IMR-90 (cell line): ENCODE measurements at regions not wholly inside any gene's neighbourhood (a gene's known extent, or its start where the extent isn't known, plus 50 kb on each side); places are given as distances from the start of the nearest gene placed in this dataset.

Experiments
- ATAC-seq: fragments of 200-7000 bp; cut with Tn5 transposase; 2 replicates; pipeline ENCODE4 v1.9.1; 2020; ENCODE audit warnings: low read depth, mild to moderate bottlenecking, moderate library complexity
- BruUV-seq: library from RNA; stranded (reverse); fragments of 400-500 nt; replicated peaks from 2 replicates; lab custom pipeline; 2021; lab: Mats Ljungman, UMichigan
- CTCF ChIA-PET: fragments of 300-600 bp; formaldehyde crosslinking; extraction: SDS; loops from one replicate; lab custom pipeline; 2021; ENCODE audit warnings: antibody characterized with exemption; lab: Yijun Ruan, JAX
- POLR2A ChIA-PET: fragments of 300-600 bp; sonication (Branson Sonifier 250); formaldehyde crosslinking; loops from one replicate; lab custom pipeline; 2022; ENCODE audit warnings: antibody characterized with exemption; ENCODE audit not compliant: unreplicated experiment; lab: Charles Lee
- DNase-seq: peaks from one replicate; pipeline ENCODE4 v3.0.0; 2013
- H2AFZ ChIP-seq: replicated peaks from 2 replicates; pipeline ENCODE3; 2013; ENCODE audit warnings: low read length, mild to moderate bottlenecking; ENCODE audit not compliant: poor library complexity
- H2AK5ac ChIP-seq: 2 replicates; pipeline ENCODE4 v1.6.1; 2013; ENCODE audit warnings: low read depth, low read length, inconsistent platforms
- H2AK9ac ChIP-seq: replicated peaks from 2 replicates; pipeline ENCODE3; 2013; ENCODE audit warnings: mild to moderate bottlenecking, low read depth, low read length, moderate library complexity; ENCODE audit not compliant: poor library complexity
- H2BK120ac ChIP-seq: 2 replicates; pipeline ENCODE4 v1.6.1; 2013; ENCODE audit warnings: low read depth, low read length, inconsistent platforms
- H2BK15ac ChIP-seq: 3 replicates; pipeline ENCODE4 v1.6.1; 2013; ENCODE audit warnings: low read depth, low read length, inconsistent platforms
- H2BK20ac ChIP-seq: 2 replicates; pipeline ENCODE4 v1.6.1; 2013; ENCODE audit warnings: low read depth, mild to moderate bottlenecking, inconsistent platforms, low read length, moderate library complexity
- H2BK5ac ChIP-seq: 2 replicates; pipeline ENCODE4 v1.6.1; 2013; ENCODE audit warnings: mild to moderate bottlenecking, low read depth, low read length, inconsistent platforms; ENCODE audit not compliant: poor library complexity, severe bottlenecking
- H3K14ac ChIP-seq: replicated peaks from 2 replicates; pipeline ENCODE4 v1.6.1; 2013; ENCODE audit warnings: low read depth, low read length, inconsistent platforms
- H3K18ac ChIP-seq: 2 replicates; pipeline ENCODE4 v1.6.1; 2013; ENCODE audit warnings: low read depth, low read length, control low read depth
- H3K23ac ChIP-seq: 2 replicates; pipeline ENCODE4 v1.6.1; 2013; ENCODE audit warnings: low read depth, low read length, inconsistent platforms
- H3K27ac ChIP-seq: 2 replicates; pipeline ENCODE4 v1.5.1; 2013; ENCODE audit warnings: mild to moderate bottlenecking, control low read depth, low read length; ENCODE audit not compliant: insufficient read depth
- H3K27me3 ChIP-seq: 2 replicates; pipeline ENCODE4 v1.6.1; 2013; ENCODE audit warnings: low read length; ENCODE audit not compliant: control insufficient read depth, insufficient read depth
- H3K36me3 ChIP-seq: 2 replicates; pipeline ENCODE4 v1.6.1; 2013; ENCODE audit warnings: low read length, mixed read lengths; ENCODE audit not compliant: control insufficient read depth, insufficient read depth
- H3K4ac ChIP-seq: 2 replicates; pipeline ENCODE4 v1.6.1; 2013; ENCODE audit warnings: low read depth, low read length, inconsistent platforms
- H3K4me1 ChIP-seq: 2 replicates; pipeline ENCODE4 v1.6.1; 2013; ENCODE audit warnings: low read length, mixed read lengths; ENCODE audit not compliant: control insufficient read depth, insufficient read depth
- H3K4me2 ChIP-seq: 2 replicates; pipeline ENCODE4 v1.6.1; 2013; ENCODE audit warnings: low read depth, mild to moderate bottlenecking, control low read depth, low read length, moderate library complexity
- H3K4me3 ChIP-seq: 2 replicates; pipeline ENCODE4 v1.5.1; 2013; ENCODE audit warnings: low read depth, mild to moderate bottlenecking, control low read depth, low read length, moderate library complexity; ENCODE audit not compliant: insufficient read depth
- H3K56ac ChIP-seq: 2 replicates; pipeline ENCODE4 v1.6.1; 2013; ENCODE audit warnings: low read length, inconsistent platforms; ENCODE audit not compliant: insufficient read depth; ENCODE audit errors: extremely low read depth
- H3K79me1 ChIP-seq, 2 experiments: 2 replicates each; pipeline ENCODE4 v1.6.1; 2013; ENCODE audit warnings: low read length in 2 of 2, inconsistent platforms in 1 of 2, low read depth in 1 of 2
- H3K9ac ChIP-seq: 2 replicates; pipeline ENCODE4 v1.6.1; 2013; ENCODE audit warnings: low read depth, low read length, control low read depth
- H3K9me1 ChIP-seq: 2 replicates; pipeline ENCODE4 v1.6.1; 2013; ENCODE audit warnings: low read length, inconsistent platforms; ENCODE audit not compliant: insufficient read depth
- H3K9me3 ChIP-seq: 2 replicates; pipeline ENCODE4 v1.6.1; 2013; ENCODE audit warnings: low read length; ENCODE audit not compliant: control insufficient read depth, insufficient read depth
- H4K20me1 ChIP-seq: 2 replicates; pipeline ENCODE4 v1.6.1; 2013; ENCODE audit warnings: low read length, inconsistent platforms; ENCODE audit not compliant: insufficient read depth
- H4K5ac ChIP-seq: 2 replicates; pipeline ENCODE4 v1.6.1; 2013; ENCODE audit warnings: mild to moderate bottlenecking, low read depth, low read length, control low read depth
- H4K8ac ChIP-seq, 2 experiments: 2 replicates each; pipeline ENCODE4 v1.6.1; 2013; ENCODE audit warnings: low read depth in 2 of 2, low read length in 2 of 2, control low read depth in 1 of 2, inconsistent platforms in 1 of 2
- H4K91ac ChIP-seq: 2 replicates; pipeline ENCODE4 v1.6.1; 2013; ENCODE audit warnings: low read depth, low read length, inconsistent platforms; ENCODE audit not compliant: insufficient read depth
- POLR2A ChIP-seq: IDR thresholded peaks from 2 replicates; pipeline ENCODE4 v1.6.1; 2012; ENCODE audit warnings: mild to moderate bottlenecking, low read depth, low read length
- WGBS, 2 experiments: methylation state at CpG; one replicate each; pipeline versions ENCODE4 v1.1.5 to v1.1.7; 2013; ENCODE audit warnings: missing lambda C conversion rate in 2 of 2; ENCODE audit not compliant: insufficient read length in 1 of 2; ENCODE audit errors: extremely low coverage in 2 of 2; 5-methylcytosine and 5-hydroxymethylcytosine counted together
- dilution Hi-C: fragments of 300-500 bp; cut with HindIII; formaldehyde crosslinking; loops from one replicate; pipeline ENCODE4 v1.14.3; 2018; ENCODE audit warnings: low sequenced_read_pairs; ENCODE audit not compliant: unreplicated experiment
- in situ Hi-C: fragments of 300-500 bp; cut with MboI; formaldehyde crosslinking; loops from 3 replicates; pipeline ENCODE4 v1.14.3; 2019; ENCODE audit warnings: low sequenced_read_pairs, inconsistent platforms, mixed read lengths
- intact Hi-C: fragments of 100-400 bp; cut with micrococcal nuclease; formaldehyde crosslinking; loops from 2 replicates; pipeline ENCODE4 v1.10.0; 2022

GRCh38 chr5:126677121-126677520 lies 76.4 kb downstream of the PHAX start:
- intact Hi-C loops (loop anchor here (2.0 kb wide), 1 partner anchor 132 kb away; no protein-coding TSS in a partner anchor), dilution Hi-C loops (no loop called here)

More at GRCh38 chr5:126677121-126677520, 76.4 kb downstream of the PHAX start:
- ChIA-PET CTCF (interaction anchor here (0.6 to 2.2 kb wide), 4 partner anchors 25 to 125 kb away, joined by 3 to 6 read pairs (median 3); no protein-coding TSS in a partner anchor), POLR2A (no interaction called here)
- Histone ChIP-seq H2BK5ac (no peak overlapping the region), H4K5ac (no peak overlapping the region), H3K9me1 (no peaks in the 10 kb centered on the region), H2AFZ (no peak overlapping the region), H3K56ac (no peak overlapping the region), H3K23ac (no peak overlapping the region), H4K91ac (no peak overlapping the region), H3K4me1 (no peaks in the 10 kb centered on the region), H3K9me3 (no peaks in the 10 kb centered on the region), H3K36me3 (no peaks in the 10 kb centered on the region), H3K9ac (no peak overlapping the region), H4K8ac (no peak overlapping the region), H2BK15ac (no peak overlapping the region), H3K27me3 (no peaks in the 10 kb centered on the region; the same call in 1 of the 2 replicates), H2BK20ac (no peak overlapping the region), H3K79me1 (no peaks in the 10 kb centered on the region), H3K14ac (no peak overlapping the region), H3K4me2 (no peak overlapping the region), H4K20me1 (no peaks in the 10 kb centered on the region), H3K27ac (no peak overlapping the region), H3K4me3 (no peak overlapping the region), H2AK5ac (no peak overlapping the region), H3K18ac (no peak overlapping the region), H2BK120ac (no peak overlapping the region), H2AK9ac (no peak overlapping the region), H3K4ac (no peak overlapping the region)
- in situ Hi-C loops = loop anchor here (5.0 to 10.0 kb wide), 3 partner anchors 98 to 638 kb away; partner anchors contain the start of gene LMNB1
- WGBS, 2 experiments = no CpG with 5 or more reads among the region's 2 CpGs
- no TSS peak for BruUV-seq
- TF ChIP-seq POLR2A = no peak
- ATAC-seq = no peak
- DNase-seq = no peak
